ENCODE measurements at regions not wholly inside any gene's neighbourhood (a gene's known extent, or its start where the extent isn't known, plus 50 kb on each side); places are given as distances from the start of the nearest gene placed in this dataset.

DNA sequence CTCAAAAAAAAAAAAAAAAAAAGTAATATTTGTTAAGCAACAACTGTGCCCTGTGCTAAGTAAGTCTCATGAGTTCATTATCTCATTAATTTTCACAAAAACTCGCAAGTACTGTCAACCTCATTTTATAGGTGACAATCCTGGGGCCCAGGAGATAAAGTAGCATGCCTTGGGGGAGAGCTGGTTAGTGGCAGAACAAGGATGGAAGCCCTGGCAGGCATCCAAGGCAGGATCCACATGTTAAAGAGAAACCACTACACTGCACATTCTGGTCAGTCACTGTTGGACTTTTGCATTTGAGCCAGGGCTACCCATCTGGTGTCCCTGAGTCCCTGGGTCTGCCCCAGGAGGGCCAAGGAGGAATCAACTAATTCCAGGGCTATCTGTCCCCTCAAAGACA is 54.6 kb downstream of the ZFP36L2 start:
- DNase-seq (ENCODE audit: low spot score): no peak

DNA sequence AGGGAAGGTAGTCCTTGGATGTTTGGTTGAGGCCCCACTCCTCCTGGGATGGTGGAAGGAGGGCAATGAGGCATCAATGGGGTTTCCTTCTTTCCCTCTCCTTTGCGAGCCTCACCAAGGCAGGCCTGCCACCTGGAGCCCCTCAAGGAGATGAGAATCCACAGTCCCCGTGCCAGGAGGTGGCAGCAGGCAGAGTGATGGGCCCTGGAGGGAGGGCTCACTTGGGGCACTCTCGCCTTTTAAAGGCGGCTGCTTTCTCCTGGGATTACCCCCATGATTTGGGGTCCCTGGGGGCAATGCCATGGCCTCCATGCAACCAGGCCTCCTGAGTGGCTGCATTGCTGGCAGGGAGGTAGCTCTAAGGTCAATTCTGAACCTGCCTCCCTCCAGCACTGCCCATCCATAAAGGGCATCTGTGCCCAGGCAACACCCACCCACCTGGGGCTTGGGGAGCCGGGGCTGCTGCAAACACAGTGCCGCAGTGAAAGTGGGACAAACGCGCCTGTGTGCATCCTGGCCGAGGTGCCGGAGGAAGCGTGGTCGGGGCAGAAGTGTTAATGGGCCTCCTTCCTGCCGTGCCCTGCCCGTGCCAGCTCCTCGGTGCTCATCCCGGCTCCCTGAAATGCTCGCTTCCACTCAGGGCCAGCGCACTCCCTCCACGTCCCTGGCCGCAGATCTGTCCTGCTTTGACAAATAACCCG is 55.9 kb downstream of the ZFP36L2 start:
- no peak for DNase-seq (ENCODE audit: low spot score)

DNA sequence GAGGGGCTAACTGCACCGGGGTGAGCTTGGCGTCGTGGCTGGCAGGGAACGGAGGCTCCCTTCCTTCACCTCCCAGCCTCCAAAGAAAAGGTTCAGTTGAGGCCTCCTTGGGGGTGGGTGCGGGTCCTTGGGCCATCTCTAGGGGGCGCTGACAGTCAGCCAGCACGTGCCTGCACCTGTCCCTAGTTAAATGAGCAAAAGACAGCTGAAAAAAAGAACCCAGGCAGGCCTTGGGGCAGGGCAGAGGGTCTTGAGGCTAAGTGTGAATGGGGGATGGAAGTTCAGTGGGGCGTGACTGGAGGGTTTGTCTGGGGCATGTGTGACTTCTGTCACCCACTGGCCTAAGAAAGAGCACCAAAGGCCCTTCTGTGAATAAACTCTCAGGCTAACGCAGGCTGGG is 56.4 kb downstream of the ZFP36L2 start:
- DNase-seq (ENCODE audit: low spot score): no peak

DNA sequence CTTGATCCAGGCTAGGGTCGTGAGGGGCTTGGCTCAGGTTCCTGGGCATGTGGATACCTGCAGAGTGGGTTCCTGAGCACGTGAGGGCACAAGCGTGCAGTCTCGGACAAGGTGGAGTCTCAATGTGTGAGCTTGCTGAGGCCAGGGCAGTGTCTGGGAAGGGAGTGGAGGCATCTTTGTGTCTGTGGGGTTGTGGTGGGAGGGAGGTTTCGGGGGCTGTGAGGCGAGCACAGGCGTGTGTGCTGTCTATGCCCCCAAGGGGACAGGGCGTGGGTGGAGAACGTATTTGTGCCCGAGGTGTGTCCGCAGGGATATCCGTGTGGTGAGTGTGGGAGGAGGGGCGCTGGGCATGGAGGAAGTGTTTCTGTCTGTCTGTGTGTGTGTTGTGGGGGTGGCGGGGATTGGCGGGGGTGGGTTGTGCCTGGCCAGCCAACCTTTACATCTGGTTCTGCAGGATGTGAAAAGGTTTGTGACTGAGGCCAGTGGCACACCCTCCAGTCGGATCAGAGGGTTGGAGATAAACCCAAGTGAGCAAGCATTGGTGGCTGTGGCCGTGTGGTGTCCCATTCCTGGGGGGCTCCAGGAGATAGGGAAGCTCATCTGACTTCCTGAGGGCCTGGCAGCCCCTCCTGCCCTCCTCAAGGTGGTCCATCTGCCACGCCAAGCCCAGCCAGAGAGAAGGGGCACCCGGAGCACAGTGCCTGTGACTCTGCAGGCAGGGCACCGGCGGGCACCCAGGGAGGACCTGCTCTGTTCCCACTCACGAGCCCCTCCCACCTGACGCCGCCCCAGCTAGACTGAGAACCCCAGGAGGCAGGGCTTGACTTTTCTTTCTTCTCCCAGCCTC is 57.1 kb downstream of the ZFP36L2 start:
- no peak for DNase-seq (ENCODE audit: low spot score)

DNA sequence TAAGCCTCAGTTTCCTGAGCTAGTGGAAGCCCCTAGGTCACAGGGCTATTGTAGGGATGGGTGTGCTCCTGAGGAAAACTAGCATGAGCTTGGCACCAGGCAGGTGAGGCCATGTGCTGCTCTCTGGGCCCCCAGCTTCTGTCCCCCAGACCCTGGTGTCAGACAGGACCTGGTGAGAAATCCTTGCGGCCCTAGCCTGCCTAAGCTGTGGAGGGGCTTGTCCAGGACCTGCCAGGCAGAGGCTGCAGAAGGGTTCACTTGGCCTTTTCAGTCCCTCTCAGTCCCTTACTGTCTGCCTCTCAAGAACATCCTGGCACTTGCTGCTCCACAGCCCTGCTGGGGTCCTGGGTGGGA is 58.4 kb downstream of the ZFP36L2 start:
- DNase-seq (ENCODE audit: low spot score): no peak

DNA sequence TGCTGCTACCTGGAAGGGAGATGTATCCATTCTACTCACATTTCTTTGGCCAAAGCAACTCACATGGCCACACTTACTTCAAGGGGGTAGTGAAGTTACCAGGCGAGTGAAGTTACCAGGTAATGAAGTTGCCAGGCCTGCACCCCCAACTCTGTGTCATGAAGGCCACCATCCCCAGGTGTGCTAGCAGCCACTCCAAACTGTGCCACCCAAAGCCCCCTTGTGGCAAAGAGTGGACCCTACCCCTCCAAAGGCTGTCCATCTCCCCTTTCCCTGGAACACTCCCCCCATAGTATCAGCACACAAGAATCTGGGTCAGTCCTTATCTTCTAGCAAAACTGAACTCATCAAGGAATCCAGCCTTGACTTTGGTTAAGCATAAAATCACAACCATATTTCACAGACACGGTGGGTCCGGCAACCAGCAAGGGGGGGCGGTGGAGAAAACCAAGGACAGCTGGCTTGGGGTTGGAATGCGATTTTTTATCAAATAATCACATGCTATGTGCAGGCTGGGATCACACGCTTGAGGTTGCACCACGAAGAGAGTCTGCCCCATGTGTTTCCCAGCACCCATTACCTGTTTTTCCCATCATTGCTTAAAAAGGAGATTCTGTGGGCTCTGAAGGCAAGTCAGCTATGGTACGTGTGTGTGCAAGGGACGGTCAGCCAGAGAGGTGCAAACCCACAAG is 60.9 kb downstream of the ZFP36L2 start:
- DNase-seq (ENCODE audit: low spot score): no peak

DNA sequence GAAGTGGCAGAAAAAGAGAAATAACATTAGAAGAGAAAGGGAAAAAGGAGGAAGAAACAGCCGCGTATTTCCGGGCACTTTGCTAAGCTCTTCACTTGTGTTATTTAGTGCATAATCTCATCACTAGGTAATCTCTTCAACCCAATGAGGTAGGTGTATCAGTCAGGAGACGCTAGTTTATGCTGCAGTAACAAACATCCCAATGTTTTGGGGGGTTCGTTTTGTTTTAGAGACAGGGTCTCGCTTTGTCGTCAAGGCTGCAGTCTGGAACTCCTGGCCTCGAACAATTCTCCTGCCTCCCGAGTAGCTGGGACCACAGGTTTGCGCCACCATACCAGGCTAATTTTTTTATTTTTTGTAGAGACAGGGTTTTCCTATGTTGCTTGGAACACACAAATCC is 61.7 kb downstream of the ZFP36L2 start:
- DNase-seq (ENCODE audit: low spot score): no peak

DNA sequence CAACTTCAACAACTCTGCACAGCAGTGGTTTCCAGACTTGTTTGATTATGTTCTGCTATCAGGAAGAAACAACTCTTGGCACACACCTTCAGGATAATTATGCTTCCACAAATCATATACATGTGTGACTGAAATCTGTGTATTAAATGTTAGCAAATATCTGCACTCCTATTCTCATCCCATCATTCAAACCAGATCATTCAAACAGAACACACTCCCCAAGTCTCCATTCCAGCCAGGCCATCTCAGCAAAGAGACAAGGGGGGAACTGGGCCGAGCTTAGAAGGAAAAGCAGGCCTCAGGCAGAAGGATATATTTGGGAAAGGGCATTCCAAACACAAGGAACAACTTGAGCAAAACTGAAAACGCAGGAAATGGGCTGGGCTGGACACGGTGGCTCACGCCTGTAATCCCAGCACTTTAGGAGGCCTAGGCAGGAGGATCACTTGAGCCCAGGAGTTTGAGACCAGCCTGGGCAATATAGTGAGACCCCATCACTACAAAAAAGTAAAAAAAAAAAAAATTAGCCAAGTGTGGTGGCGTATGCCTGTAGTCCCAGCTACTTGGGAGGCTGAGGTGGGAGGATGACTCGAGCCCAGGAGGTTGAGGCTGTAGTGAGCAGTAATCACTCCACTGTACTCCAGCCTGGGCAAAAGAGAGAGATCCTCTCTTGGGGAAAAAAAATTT is 62.7 kb downstream of the ZFP36L2 start:
- no peak for DNase-seq (ENCODE audit: low spot score)

DNA sequence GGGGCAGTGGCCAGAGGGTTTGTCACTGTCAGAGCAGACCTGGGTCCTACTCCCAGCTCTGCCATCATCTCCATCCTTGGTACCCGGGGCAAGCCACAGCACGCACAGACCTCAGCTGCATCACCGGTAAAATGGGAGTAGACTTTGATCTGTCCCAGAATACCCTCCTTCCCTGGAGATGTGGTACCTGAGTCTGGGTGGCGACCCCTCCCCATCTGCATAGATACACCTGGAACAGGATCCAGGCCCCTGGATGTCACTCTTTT is 64.0 kb downstream of the ZFP36L2 start:
- DNase-seq (ENCODE audit: low spot score): no peak

DNA sequence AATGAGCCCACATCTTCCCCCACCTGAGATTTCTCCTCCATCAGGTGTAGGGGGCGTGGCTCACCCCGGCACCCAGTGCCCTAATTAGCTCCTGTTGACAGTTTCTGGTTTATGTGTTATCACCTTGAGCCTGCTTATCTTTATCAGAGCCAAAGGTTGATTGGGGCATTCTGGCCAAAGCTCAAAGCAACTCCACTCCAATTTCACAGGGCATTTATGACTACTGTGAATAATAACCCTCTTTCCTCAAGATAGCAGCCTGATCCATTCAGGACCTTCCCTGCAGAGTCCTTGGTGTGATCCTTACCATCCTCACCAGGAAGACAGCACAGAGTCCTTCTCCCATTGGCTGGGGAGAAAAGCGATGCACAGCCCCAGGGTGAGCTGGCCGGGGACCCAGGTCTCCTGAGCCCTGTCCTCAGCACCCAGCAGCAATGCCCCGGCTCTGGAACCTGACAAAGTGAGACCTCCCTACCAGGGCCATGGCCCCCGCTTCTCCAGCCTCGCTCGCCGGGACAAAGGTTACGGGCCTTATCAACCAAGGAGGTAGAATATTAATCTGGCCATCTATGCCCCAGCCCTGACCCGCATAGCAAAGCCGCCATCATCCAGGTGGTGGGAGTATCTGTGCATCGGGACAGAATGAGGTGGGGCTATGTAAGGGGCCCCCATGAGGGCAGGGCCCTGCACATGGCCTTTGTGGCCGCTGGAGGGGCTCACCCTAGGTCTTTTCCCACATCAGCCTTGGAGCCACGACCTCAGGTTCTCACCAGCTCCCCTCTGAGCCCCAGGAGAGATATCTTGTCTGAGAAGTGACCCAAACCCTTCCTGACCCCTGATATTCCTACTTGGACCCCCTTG is 64.5 kb downstream of the ZFP36L2 start:
- no peak for DNase-seq (ENCODE audit: low spot score)

DNA sequence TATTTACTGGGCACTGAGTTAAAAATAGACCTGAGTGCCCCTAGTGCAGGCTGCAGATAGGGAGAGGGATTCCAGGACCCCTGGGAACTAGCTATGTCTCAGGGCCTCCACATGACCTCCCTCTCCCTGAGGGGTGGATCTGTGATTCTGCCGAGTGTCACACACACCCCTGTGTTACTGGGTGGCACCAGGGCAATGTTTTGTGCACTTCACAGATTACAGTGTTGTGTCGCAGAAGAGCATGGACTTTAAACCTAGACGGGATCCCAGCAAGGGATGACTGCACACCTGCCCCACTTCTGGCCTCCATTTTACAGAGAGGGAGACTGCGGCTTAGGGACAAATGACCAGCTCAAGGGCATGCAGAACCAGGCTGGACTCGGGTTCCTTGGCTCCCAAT is 65.6 kb downstream of the ZFP36L2 start:
- no peak for DNase-seq (ENCODE audit: low spot score)

DNA sequence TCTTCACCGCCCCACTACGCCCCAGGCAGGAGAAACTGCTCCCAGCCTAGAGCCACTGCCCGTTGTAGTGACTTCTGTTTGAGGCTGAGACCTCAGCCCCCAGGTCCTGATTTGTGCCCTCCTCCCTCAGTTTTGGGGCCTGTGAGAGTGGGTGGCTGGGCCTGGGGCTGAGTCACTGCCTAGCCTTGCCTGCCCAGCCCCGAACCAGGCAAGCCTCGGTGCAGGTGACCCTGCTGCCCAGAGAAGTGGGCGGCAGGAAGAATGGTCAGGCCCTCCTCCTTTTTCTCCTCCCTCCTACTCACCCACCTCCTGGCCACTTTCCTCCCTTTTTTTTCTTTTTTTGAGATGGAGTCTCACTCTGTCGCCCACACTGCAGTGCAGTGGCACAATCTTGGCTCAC is 66.6 kb downstream of the ZFP36L2 start:
- DNase-seq (ENCODE audit: low spot score): no peak

DNA sequence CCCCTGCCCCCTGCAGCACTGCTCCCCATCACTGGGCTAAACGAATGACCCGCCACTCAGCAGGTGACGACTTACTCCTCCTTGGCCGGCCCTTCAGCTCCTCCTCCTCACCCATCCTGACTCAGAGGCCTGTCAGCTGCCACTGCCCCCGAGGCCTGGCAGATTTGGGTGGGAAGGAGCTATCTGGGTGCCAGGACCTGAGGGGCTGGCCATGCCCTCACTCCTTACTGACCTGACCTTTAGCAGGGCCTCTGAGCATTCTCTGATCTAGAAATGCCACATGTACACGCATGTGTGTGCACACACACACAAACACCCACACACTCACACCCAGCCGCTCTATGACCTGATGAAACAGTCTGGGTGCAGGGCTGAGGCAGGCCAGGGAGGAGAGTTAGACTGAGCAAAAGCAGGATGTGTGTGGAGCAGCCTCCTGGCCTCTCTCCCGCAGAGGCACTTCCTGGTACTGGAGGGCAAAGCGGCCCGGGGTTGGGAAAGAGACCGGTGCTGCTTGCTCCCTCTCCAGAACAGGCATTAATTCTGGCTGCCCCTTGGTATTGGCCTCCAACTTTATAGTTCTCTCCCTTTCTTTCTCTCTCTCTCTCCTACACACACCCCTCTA is 68.0 kb downstream of the ZFP36L2 start:
- no peak for DNase-seq (ENCODE audit: low spot score)

DNA sequence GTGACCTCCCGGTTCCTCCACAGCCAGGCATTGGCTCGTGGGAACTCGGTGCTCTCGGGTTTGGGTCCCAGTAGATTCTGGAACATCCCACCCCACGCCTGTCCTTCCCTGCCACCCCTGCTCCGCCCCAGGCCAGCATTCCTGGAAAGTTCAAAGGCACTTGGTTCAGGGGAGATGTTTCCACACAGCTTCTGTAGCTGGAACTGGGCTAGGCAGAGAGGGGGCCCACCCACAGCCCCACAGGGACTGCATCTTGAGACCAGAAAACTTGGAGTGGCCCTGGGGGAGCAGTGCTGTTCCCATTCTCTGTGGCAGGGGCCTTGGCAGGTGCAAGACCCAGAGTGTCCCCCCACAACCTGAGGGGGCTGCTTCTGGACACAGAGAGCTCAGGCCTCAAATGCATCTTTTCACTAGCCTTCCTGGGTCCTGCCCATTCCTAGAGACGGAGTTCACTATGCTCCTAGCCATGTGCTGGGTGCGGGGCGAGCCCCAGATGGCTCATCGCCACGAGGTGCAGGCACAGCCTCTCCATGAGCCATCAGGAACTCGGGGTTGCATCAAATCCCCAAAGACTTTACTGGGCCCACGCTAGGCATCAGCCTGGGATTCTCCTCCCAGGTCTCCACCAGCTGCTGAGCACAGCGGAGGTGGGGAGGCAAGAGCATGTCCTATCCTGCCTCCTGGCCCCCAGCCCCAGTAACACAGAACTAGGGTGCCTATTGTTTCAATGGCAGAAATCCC is 68.7 kb downstream of the ZFP36L2 start:
- DNase-seq (ENCODE audit: low spot score): no peak

DNA sequence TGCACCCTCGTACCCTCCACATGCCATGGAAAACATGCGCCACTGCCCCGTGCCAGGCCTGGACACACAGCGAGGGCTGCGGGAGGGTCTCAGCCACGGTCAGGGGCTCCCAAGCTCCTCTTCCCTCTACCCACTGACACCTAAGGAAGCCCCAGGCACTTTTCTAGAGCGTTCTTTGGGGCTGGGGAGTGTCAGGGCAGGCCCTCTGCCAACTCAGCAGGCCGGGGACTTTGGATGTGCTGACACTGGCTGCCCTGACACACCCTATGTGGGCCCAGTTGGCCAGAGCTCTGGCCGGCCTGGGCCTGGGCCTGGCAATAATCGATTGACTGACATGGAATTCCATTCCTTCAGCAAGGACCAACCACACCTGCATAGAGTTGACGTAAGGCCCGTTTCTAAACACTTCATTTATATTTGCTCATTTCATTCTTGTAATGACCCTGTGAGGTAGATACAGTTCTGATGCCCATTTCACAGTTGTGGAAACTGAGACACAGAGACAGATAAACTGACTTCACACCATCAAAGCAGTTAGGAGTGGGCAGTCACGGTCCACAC is 70.5 kb downstream of the ZFP36L2 start:
- no peak for DNase-seq (ENCODE audit: low spot score)

DNA sequence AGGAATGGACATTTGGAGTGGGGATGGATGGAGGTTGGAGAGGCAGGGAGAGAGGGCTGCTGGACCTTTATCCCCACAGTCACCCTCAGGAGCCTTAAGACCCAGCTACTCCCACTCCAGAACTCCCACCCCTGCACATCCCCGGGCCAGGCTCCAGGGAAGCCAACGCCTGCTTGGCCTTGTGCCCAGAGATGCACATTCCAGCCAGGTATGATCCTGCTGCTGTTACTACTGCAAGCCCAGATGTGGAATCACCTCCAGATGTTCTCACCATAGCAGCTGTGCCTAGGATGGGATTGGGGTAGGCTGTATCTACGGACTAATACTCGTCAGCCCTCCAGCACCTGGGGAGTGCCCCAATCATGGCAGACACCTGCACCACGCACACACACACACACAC is 71.7 kb downstream of the ZFP36L2 start:
- no peak for DNase-seq (ENCODE audit: low spot score)

DNA sequence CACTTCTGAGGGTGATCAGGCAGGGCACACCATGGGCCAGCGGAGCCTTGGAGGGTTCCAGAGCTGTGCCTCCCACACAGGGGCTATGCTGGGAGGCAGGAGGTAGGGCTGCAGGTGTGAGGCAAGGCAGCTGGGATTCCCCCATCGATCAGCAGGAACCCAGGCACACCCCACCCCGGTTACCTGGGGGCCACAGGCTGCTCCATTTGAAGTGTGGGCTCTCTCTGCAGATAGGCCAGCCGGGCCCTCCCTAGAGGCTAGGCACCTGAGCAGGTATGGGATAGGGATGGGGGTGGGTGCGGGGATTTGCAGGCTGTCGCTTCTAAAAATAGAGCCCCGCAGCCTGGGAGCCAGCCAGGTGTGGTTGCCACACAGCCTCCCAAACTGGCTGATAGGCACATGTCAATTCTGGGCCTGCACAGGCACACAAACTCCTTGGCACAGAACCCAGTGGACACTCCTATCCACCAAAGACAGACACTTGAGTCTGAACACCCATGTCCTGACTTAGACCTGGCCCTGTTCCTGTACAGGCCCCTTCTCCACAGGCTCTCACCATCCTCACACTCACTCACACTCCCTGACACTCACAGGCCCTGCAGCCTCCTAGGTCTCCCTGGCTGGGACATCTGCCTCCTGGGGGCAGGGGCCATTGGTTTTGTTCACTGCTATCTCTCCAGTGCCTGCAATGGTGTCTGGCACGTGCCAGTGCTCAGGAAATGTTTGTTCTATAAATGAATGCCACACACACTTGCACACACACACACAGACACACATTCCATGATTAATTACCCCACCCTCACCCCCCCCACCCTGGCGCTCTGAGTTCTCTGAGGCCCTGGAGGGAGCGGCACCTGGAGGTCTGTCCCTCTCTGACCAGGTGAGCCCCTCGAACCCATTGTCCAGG is 73.4 kb downstream of the ZFP36L2 start:
- no peak for DNase-seq (ENCODE audit: low spot score)

DNA sequence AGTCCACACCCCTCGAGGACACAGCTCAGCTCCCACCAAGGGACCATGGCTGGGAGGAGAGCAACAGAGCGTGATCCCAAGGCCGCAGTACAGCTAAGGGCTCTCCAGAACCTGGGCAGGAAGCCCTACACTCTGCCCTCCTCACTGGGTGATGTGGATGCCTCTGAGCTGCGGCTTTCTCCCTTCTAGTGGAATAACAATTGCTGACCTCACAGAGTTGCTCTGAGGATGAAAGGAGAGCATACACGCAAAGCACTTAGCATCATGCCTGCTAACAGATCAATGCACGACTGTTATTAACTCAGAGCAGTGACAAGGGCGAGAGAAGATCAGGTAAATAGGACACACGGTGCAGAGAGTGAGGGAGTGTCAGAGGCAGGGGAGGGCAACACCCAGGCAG is 74.2 kb downstream of the ZFP36L2 start:
- DNase-seq (ENCODE audit: low spot score): no peak
